Esophagus muscularis mucosa (tissue), 2 donors: ENCODE measurements at regions not wholly inside any gene's neighbourhood (a gene's known extent, or its start where the extent isn't known, plus 50 kb on each side); places are given as distances from the start of the nearest gene placed in this dataset.

ENCODE experiments used
- POLR2A ChIP-seq: fragments of 450-650 bp; IDR thresholded peaks from one replicate; pipeline ENCODE4 v1.6.1; 2017; ENCODE audit warnings: antibody characterized with exemption, moderate library complexity, mild to moderate bottlenecking, low read depth
- POLR2AphosphoS5 ChIP-seq, 2 donors: sonication (generic); formaldehyde crosslinking; IDR thresholded peaks; one replicate each; pipeline ENCODE4 v1.6.1; 2017; ENCODE audit warnings: antibody characterized with exemption in 2 of 2

GRCh38 chr3:31203960-31204795 is 309.7 kb upstream of the GADL1 start:
- TF ChIP-seq POLR2AphosphoS5 (IDR thresholded peaks at IDR 0.05) (no peak), POLR2A (no peak)
